SK-N-SH (cell line): ENCODE measurements at regions not wholly inside any gene's neighbourhood (a gene's known extent, or its start where the extent isn't known, plus 50 kb on each side); places are given as distances from the start of the nearest gene placed in this dataset.

Experiments
- CTCF ChIA-PET: fragments of 300-600, 350-600 bp; formaldehyde crosslinking; extraction: SDS; loops from one replicate; lab custom pipeline; 2021; lab: Yijun Ruan, JAX
- POLR2A ChIA-PET: fragments of 350-600 bp; sonication (Branson Sonifier 250); formaldehyde crosslinking; extraction: SDS; loops from one replicate; lab custom pipeline; 2020; ENCODE audit warnings: antibody characterized with exemption, inconsistent platforms; lab: Yijun Ruan, JAX
- DNase-seq: peaks from one replicate; pipeline ENCODE4 v3.0.0; 2012
- H2AFZ ChIP-seq: fragments of 200-600 bp; sonication (generic); 2 replicates; pipeline ENCODE4 v1.8.1; 2016; ENCODE audit warnings: antibody characterized with exemption, mild to moderate bottlenecking, low read depth
- H3F3A ChIP-seq: fragments of 200-600 bp; sonication (generic); replicated peaks from 2 replicates; pipeline ENCODE3; 2016; ENCODE audit warnings: antibody characterized with exemption, mild to moderate bottlenecking; ENCODE audit not compliant: insufficient read depth
- H3K27ac ChIP-seq, 2 experiments: fragments of 200-500 bp in 1 of 2; fragments of 200-600 bp in 1 of 2; sonication (Bioruptor generic) in 1 of 2; sonication (generic), shearing (Covaris generic) in 1 of 2; 2 replicates each; pipeline versions ENCODE4 v1.5.1 to v1.6.1; 2014 to 2016; ENCODE audit warnings: low read depth in 2 of 2, inconsistent platforms in 1 of 2, low read length in 1 of 2, mild to moderate bottlenecking in 1 of 2, mixed read lengths in 1 of 2
- H3K27me3 ChIP-seq: fragments of 200-600 bp; sonication (generic), shearing (Covaris generic); 2 replicates; pipeline ENCODE4 v1.6.1; 2016; ENCODE audit warnings: mixed run types; ENCODE audit not compliant: insufficient read depth
- H3K36me3 ChIP-seq, 2 experiments: fragments of 200-500 bp in 1 of 2; fragments of 200-600 bp in 1 of 2; sonication (Bioruptor generic) in 1 of 2; sonication (generic) in 1 of 2; replicated peaks in 1 of 2; 2 replicates each; pipeline versions ENCODE3 to v1.5.1; 2014 to 2016; ENCODE audit warnings: low read length in 1 of 2, mild to moderate bottlenecking in 1 of 2; ENCODE audit not compliant: insufficient read depth in 2 of 2, control insufficient read depth in 1 of 2
- H3K4me1 ChIP-seq, 2 experiments: fragments of 200-500 bp in 1 of 2; fragments of 200-600 bp in 1 of 2; sonication (Bioruptor generic) in 1 of 2; sonication (generic), shearing (Covaris generic) in 1 of 2; 2 replicates each; pipeline versions ENCODE4 v1.5.1 to v1.6.1; 2014 to 2016; ENCODE audit warnings: low read depth in 1 of 2, low read length in 1 of 2, mixed run types in 1 of 2; ENCODE audit not compliant: insufficient read depth in 2 of 2, control insufficient read depth in 1 of 2
- H3K4me2 ChIP-seq: fragments of 200-600 bp; sonication (generic), shearing (Covaris generic); 2 replicates; pipeline ENCODE4 v1.6.1; 2017; ENCODE audit warnings: mixed run types
- H3K4me3 ChIP-seq, 2 experiments: fragments of 200-500 bp in 1 of 2; fragments of 200-600 bp in 1 of 2; sonication (Bioruptor generic) in 1 of 2; sonication (generic), shearing (Covaris generic) in 1 of 2; 2 replicates each; pipeline versions ENCODE4 v1.5.1 to v1.8.1; 2014 to 2016; ENCODE audit warnings: low read depth in 2 of 2, inconsistent platforms in 1 of 2, low read length in 1 of 2, mild to moderate bottlenecking in 1 of 2, mixed read lengths in 1 of 2, moderate library complexity in 1 of 2
- H3K79me2 ChIP-seq: fragments of 200-600 bp; sonication (generic); 2 replicates; pipeline ENCODE4 v1.8.1; 2017; ENCODE audit warnings: mild to moderate bottlenecking; ENCODE audit not compliant: insufficient read depth
- H3K9ac ChIP-seq: fragments of 200-600 bp; sonication (generic); 2 replicates; pipeline ENCODE4 v1.6.1; 2017; ENCODE audit warnings: mixed run types
- H3K9me2 ChIP-seq: fragments of 200-600 bp; sonication (generic); 2 replicates; pipeline ENCODE4 v1.6.1; 2017; ENCODE audit warnings: mixed run types
- H3K9me3 ChIP-seq: fragments of 200-600 bp; sonication (generic); 2 replicates; pipeline ENCODE4 v1.6.1; 2017; ENCODE audit warnings: mixed run types, mild to moderate bottlenecking, moderate library complexity
- H4K20me1 ChIP-seq: fragments of 200-600 bp; sonication (generic); 2 replicates; pipeline ENCODE4 v1.6.1; 2017; ENCODE audit warnings: mild to moderate bottlenecking, mixed run types; ENCODE audit not compliant: insufficient read depth
- CTCF ChIP-seq: fragments of 200-600 bp; sonication (generic); IDR thresholded peaks from 2 replicates; pipeline ENCODE4 v1.6.1; 2017; ENCODE audit warnings: antibody characterized with exemption, mild to moderate bottlenecking, moderate library complexity
- EZH2phosphoT487 ChIP-seq: fragments of 200-600 bp; sonication (generic); IDR thresholded peaks from 2 replicates; pipeline ENCODE4 v1.6.1; 2017; ENCODE audit warnings: low read depth, mixed run types, mild to moderate bottlenecking, antibody characterized with exemption, moderate library complexity, borderline replicate concordance
- FOXJ3 ChIP-seq: sonication (generic); formaldehyde crosslinking; IDR thresholded peaks from 2 replicates; pipeline ENCODE4 v1.5.1; 2020; ENCODE audit warnings: mild to moderate bottlenecking, missing genetic modification reagents
- GABPA ChIP-seq: IDR thresholded peaks from 2 replicates; pipeline ENCODE4 v1.4.0; 2012; ENCODE audit warnings: low read depth, mild to moderate bottlenecking
- GATA2 ChIP-seq: sonication (generic); formaldehyde crosslinking; IDR thresholded peaks from 2 replicates; pipeline ENCODE4 v1.5.0; 2020; ENCODE audit warnings: mild to moderate bottlenecking, missing genetic modification reagents
- IRF3 ChIP-seq: fragments of 150-350 bp; IDR thresholded peaks from 2 replicates; pipeline ENCODE4 v1.6.1; 2016; ENCODE audit warnings: mild to moderate bottlenecking, low read depth, low read length
- MAX ChIP-seq: IDR thresholded peaks from 2 replicates; pipeline ENCODE4 v1.4.0; 2012; ENCODE audit warnings: low read depth
- MXI1 ChIP-seq: IDR thresholded peaks from 2 replicates; pipeline ENCODE4 v1.6.1; 2012; ENCODE audit warnings: mild to moderate bottlenecking, low read depth, low read length, improper control_type of control experiment
- PBX3 ChIP-seq: IDR thresholded peaks from 2 replicates; pipeline ENCODE4; 2012
- RAD21 ChIP-seq: IDR thresholded peaks from 2 replicates; pipeline ENCODE4 v1.6.1; 2012; ENCODE audit warnings: mild to moderate bottlenecking, low read length
- RCOR1 ChIP-seq: fragments of 150-350 bp; IDR thresholded peaks from 2 replicates; pipeline ENCODE4 v1.6.1; 2017; ENCODE audit warnings: antibody characterized with exemption, low read length
- RFX5 ChIP-seq: IDR thresholded peaks from 2 replicates; pipeline ENCODE4 v1.6.1; 2012; ENCODE audit warnings: mild to moderate bottlenecking, improper control_type of control experiment, low read length
- SIN3A ChIP-seq: IDR thresholded peaks from 2 replicates; pipeline ENCODE4 v1.6.1; 2012; ENCODE audit warnings: low read depth, mild to moderate bottlenecking, low read length, moderate library complexity, borderline replicate concordance
- TEAD4 ChIP-seq: IDR thresholded peaks from 2 replicates; pipeline ENCODE4 v1.4.0; 2012; ENCODE audit warnings: mild to moderate bottlenecking, borderline replicate concordance; ENCODE audit not compliant: insufficient read depth
- YY1 ChIP-seq: IDR thresholded peaks from 2 replicates; pipeline ENCODE4 v1.4.0; 2012; ENCODE audit warnings: low read depth, mild to moderate bottlenecking
- WGBS: methylation state at CpG from one replicate; pipeline ENCODE4 v1.1.6; 2017; ENCODE audit warnings: low lambda C conversion rate; 5-methylcytosine and 5-hydroxymethylcytosine counted together

GRCh38 chrX:56385960-56386359, 153.8 kb downstream of the KLF8 start:
- Histone ChIP-seq H3K9me2 (no peaks in the 10 kb centered on the region), H3K79me2 (no peaks in the 10 kb centered on the region)
- POLR2A ChIA-PET, result no interaction called here
- TF ChIP-seq IRF3 (no peak), EZH2phosphoT487 (no peak), GATA2 (CRISPR knock-in tag) (no peak), YY1 (no peak), SIN3A (no peak), MAX (no peak), RCOR1 (no peak), FOXJ3 (CRISPR knock-in tag) (no peak), RAD21 (no peak), GABPA (no peak), MXI1 (no peak), RFX5 (no peak), TEAD4 (no peak), PBX3 (no peak), CTCF (no peak)
- TF ChIP-seq, all 33 proteins: peak for 0
- Histone ChIP-seq H3K4me3 (no peak overlapping the region), H3K36me3 (no peaks in the 10 kb centered on the region), H4K20me1 (no peaks in the 10 kb centered on the region), H3K27ac (no peak overlapping the region), H3K27me3 (no peaks in the 10 kb centered on the region), H3K9me3 (no peaks in the 10 kb centered on the region), H2AFZ (no peak overlapping the region), H3F3A (no peaks in the 10 kb centered on the region), H3K4me1 (no peaks in the 10 kb centered on the region), H3K9ac (no peak overlapping the region), H3K4me2 (no peak overlapping the region)
- DNase-seq, result no peak
- CTCF ChIA-PET, result no interaction called here
- 4% methylated on average over 1 of the region's 1 CpG for WGBS
